ENCODE measurements at regions not wholly inside any gene's neighbourhood (a gene's known extent, or its start where the extent isn't known, plus 50 kb on each side); places are given as distances from the start of the nearest gene placed in this dataset.
"Not testable (repeated sequence)": the region's sequence is repeated elsewhere in the genome, so short reads cannot be mapped to it uniquely, and the experiment has no call there.

GRCh38 chr4:155064934-155065333 lies 143.5 kb upstream of the NPY2R start:
- TF ChIP-seq CTCF, POLR2A (IDR thresholded peaks at IDR 0.05): not testable (repeated sequence)
